ENCODE measurements at regions not wholly inside any gene's neighbourhood (a gene's known extent, or its start where the extent isn't known, plus 50 kb on each side); places are given as distances from the start of the nearest gene placed in this dataset.
"Not testable (repeated sequence)": the region's sequence is repeated elsewhere in the genome, so short reads cannot be mapped to it uniquely, and the experiment has no call there.

GRCh38 chrX:18045436-18045835 lies 175.2 kb downstream of the BEND2 start:
- DNase-seq (ENCODE audit: low read depth in 4 of 6, low spot score in 6 of 6) = no peak
- H3K4me1 ChIP-seq (ENCODE audit: control insufficient read depth, insufficient read depth, low read length) = no peaks in the 10 kb centered on the region
- no peak overlapping the region for H3K27ac ChIP-seq (ENCODE audit: low read depth, low read length)
- H3K9me3 ChIP-seq (ENCODE audit: control insufficient read depth, insufficient read depth, low read length) = no peaks in the 10 kb centered on the region
- H3K36me3 ChIP-seq (ENCODE audit: control insufficient read depth, insufficient read depth, low read length) = no peaks in the 10 kb centered on the region
- no CpG with 5 or more reads among the region's 2 CpGs for WGBS (ENCODE audit: insufficient coverage)
- H3K4me3 ChIP-seq (ENCODE audit: low read depth, low read length) = no peak overlapping the region
- peaks cover 3% of the 10 kb centered on the region for H3K27me3 ChIP-seq (ENCODE audit: control insufficient read depth, insufficient read depth, low read length)

GRCh38 chrX:18042776-18043175 lies 177.9 kb downstream of the BEND2 start:
- Histone ChIP-seq H3K36me3 (ENCODE audit: control insufficient read depth, insufficient read depth, low read length) (no peaks in the 10 kb centered on the region), H3K27me3 (ENCODE audit: control insufficient read depth, insufficient read depth, low read length) (peaks cover 8% of the 10 kb centered on the region), H3K4me3 (ENCODE audit: low read depth, low read length) (no peak overlapping the region), H3K27ac (ENCODE audit: low read depth, low read length) (no peak overlapping the region), H3K9me3 (ENCODE audit: control insufficient read depth, insufficient read depth, low read length) (no peaks in the 10 kb centered on the region), H3K4me1 (ENCODE audit: control insufficient read depth, insufficient read depth, low read length) (no peaks in the 10 kb centered on the region)
- DNase-seq (ENCODE audit: low read depth in 4 of 6, low spot score in 6 of 6) = no peak
- WGBS (ENCODE audit: insufficient coverage) = 85% methylated on average over 3 of the region's 5 CpGs

- Histone ChIP-seq H3K4me1 (ENCODE audit: control insufficient read depth, insufficient read depth, low read length) (no peaks in the 10 kb centered on the region), H3K9me3 (ENCODE audit: control insufficient read depth, insufficient read depth, low read length) (no peaks in the 10 kb centered on the region), H3K27me3 (ENCODE audit: control insufficient read depth, insufficient read depth, low read length) (peaks cover 11% of the 10 kb centered on the region), H3K27ac (ENCODE audit: low read depth, low read length) (no peak overlapping the region), H3K36me3 (ENCODE audit: control insufficient read depth, insufficient read depth, low read length) (no peaks in the 10 kb centered on the region), H3K4me3 (ENCODE audit: low read depth, low read length) (no peak overlapping the region)
- WGBS (ENCODE audit: insufficient coverage) = no CpG with 5 or more reads among the region's 1 CpG
- DNase-seq (ENCODE audit: low read depth in 4 of 6, low spot score in 6 of 6) = no peak
Measured at GRCh38 chrX:18041656-18042055, 179.0 kb downstream of the BEND2 start.

- WGBS (ENCODE audit: insufficient coverage) = 71% methylated on average over 2 of the region's 2 CpGs
- Histone ChIP-seq H3K4me3 (ENCODE audit: low read depth, low read length) (no peak overlapping the region), H3K4me1 (ENCODE audit: control insufficient read depth, insufficient read depth, low read length) (no peaks in the 10 kb centered on the region), H3K36me3 (ENCODE audit: control insufficient read depth, insufficient read depth, low read length) (no peaks in the 10 kb centered on the region), H3K27ac (ENCODE audit: low read depth, low read length) (no peak overlapping the region), H3K9me3 (ENCODE audit: control insufficient read depth, insufficient read depth, low read length) (no peaks in the 10 kb centered on the region), H3K27me3 (ENCODE audit: control insufficient read depth, insufficient read depth, low read length) (peaks cover 12% of the 10 kb centered on the region)
- DNase-seq (ENCODE audit: low read depth in 4 of 6, low spot score in 6 of 6) = no peak
Measured at GRCh38 chrX:18039023-18039422, 177.9 kb upstream of the RAI2 start.

- H3K27ac ChIP-seq (ENCODE audit: low read depth, low read length) = no peak overlapping the region
- H3K36me3 ChIP-seq (ENCODE audit: control insufficient read depth, insufficient read depth, low read length) = no peaks in the 10 kb centered on the region
- peaks cover 14% of the 10 kb centered on the region for H3K27me3 ChIP-seq (ENCODE audit: control insufficient read depth, insufficient read depth, low read length)
- no peaks in the 10 kb centered on the region for H3K9me3 ChIP-seq (ENCODE audit: control insufficient read depth, insufficient read depth, low read length)
- H3K4me1 ChIP-seq (ENCODE audit: control insufficient read depth, insufficient read depth, low read length) = no peaks in the 10 kb centered on the region
- no peak overlapping the region for H3K4me3 ChIP-seq (ENCODE audit: low read depth, low read length)
- no CpG with 5 or more reads among the region's 2 CpGs for WGBS (ENCODE audit: insufficient coverage)
- DNase-seq (ENCODE audit: low read depth in 4 of 6, low spot score in 6 of 6) = no peak
Measured at GRCh38 chrX:18036394-18036793, 175.3 kb upstream of the RAI2 start.

- peaks cover 16% of the 10 kb centered on the region for H3K27me3 ChIP-seq (ENCODE audit: control insufficient read depth, insufficient read depth, low read length)
- no peak overlapping the region for H3K4me3 ChIP-seq (ENCODE audit: low read depth, low read length)
- H3K27ac ChIP-seq (ENCODE audit: low read depth, low read length) = no peak overlapping the region
- no CpG with 5 or more reads among the region's 2 CpGs for WGBS (ENCODE audit: insufficient coverage)
- H3K36me3 ChIP-seq (ENCODE audit: control insufficient read depth, insufficient read depth, low read length) = no peaks in the 10 kb centered on the region
- DNase-seq (ENCODE audit: low read depth in 4 of 6, low spot score in 6 of 6) = no peak
- H3K9me3 ChIP-seq (ENCODE audit: control insufficient read depth, insufficient read depth, low read length) = no peaks in the 10 kb centered on the region
- no peaks in the 10 kb centered on the region for H3K4me1 ChIP-seq (ENCODE audit: control insufficient read depth, insufficient read depth, low read length)
Measured at GRCh38 chrX:18034945-18035344, 173.8 kb upstream of the RAI2 start.

GRCh38 chrX:18034504-18034903 lies 173.4 kb upstream of the RAI2 start:
- Histone ChIP-seq H3K27ac (ENCODE audit: low read depth, low read length) (no peak overlapping the region), H3K4me3 (ENCODE audit: low read depth, low read length) (no peak overlapping the region), H3K4me1 (ENCODE audit: control insufficient read depth, insufficient read depth, low read length) (no peaks in the 10 kb centered on the region), H3K36me3 (ENCODE audit: control insufficient read depth, insufficient read depth, low read length) (no peaks in the 10 kb centered on the region), H3K27me3 (ENCODE audit: control insufficient read depth, insufficient read depth, low read length) (peaks cover 16% of the 10 kb centered on the region), H3K9me3 (ENCODE audit: control insufficient read depth, insufficient read depth, low read length) (no peaks in the 10 kb centered on the region)
- peak in 1 of 6 donors; percentile 24 for DNase-seq (ENCODE audit: low read depth in 4 of 6, low spot score in 6 of 6)
- WGBS (ENCODE audit: insufficient coverage) = 100% methylated on average over 1 of the region's 3 CpGs

GRCh38 chrX:18032486-18033221 lies 171.6 kb upstream of the RAI2 start:
- Histone ChIP-seq H3K27me3 (ENCODE audit: control insufficient read depth, insufficient read depth, low read length) (peaks cover 13% of the 10 kb centered on the region), H3K27ac (ENCODE audit: low read depth, low read length) (no peak overlapping the region), H3K4me1 (ENCODE audit: control insufficient read depth, insufficient read depth, low read length) (no peaks in the 10 kb centered on the region), H3K36me3 (ENCODE audit: control insufficient read depth, insufficient read depth, low read length) (no peaks in the 10 kb centered on the region), H3K4me3 (ENCODE audit: low read depth, low read length) (no peak overlapping the region), H3K9me3 (ENCODE audit: control insufficient read depth, insufficient read depth, low read length) (no peaks in the 10 kb centered on the region)
- no CpG with 5 or more reads among the region's 3 CpGs for WGBS (ENCODE audit: insufficient coverage)
- no peak for DNase-seq (ENCODE audit: low read depth in 4 of 6, low spot score in 6 of 6)

- H3K27me3 ChIP-seq (ENCODE audit: control insufficient read depth, insufficient read depth, low read length) = peaks cover 17% of the 10 kb centered on the region
- WGBS (ENCODE audit: insufficient coverage) = 100% methylated on average over 2 of the region's 7 CpGs
- DNase-seq (ENCODE audit: low read depth in 4 of 6, low spot score in 6 of 6) = peak in 1 of 6 donors; percentile 55
- no peak overlapping the region for H3K4me3 ChIP-seq (ENCODE audit: low read depth, low read length)
- no peaks in the 10 kb centered on the region for H3K9me3 ChIP-seq (ENCODE audit: control insufficient read depth, insufficient read depth, low read length)
- H3K27ac ChIP-seq (ENCODE audit: low read depth, low read length) = no peak overlapping the region
- H3K36me3 ChIP-seq (ENCODE audit: control insufficient read depth, insufficient read depth, low read length) = no peaks in the 10 kb centered on the region
- no peaks in the 10 kb centered on the region for H3K4me1 ChIP-seq (ENCODE audit: control insufficient read depth, insufficient read depth, low read length)
Measured at GRCh38 chrX:18031726-18032375, 170.8 kb upstream of the RAI2 start.

GRCh38 chrX:18030656-18031055 lies 169.6 kb upstream of the RAI2 start:
- H3K4me3 ChIP-seq (ENCODE audit: low read depth, low read length); H3K36me3 ChIP-seq (ENCODE audit: control insufficient read depth, insufficient read depth, low read length); H3K4me1 ChIP-seq (ENCODE audit: control insufficient read depth, insufficient read depth, low read length); H3K9me3 ChIP-seq (ENCODE audit: control insufficient read depth, insufficient read depth, low read length); DNase-seq (ENCODE audit: low read depth in 4 of 6, low spot score in 6 of 6); H3K27ac ChIP-seq (ENCODE audit: low read depth, low read length): not testable (repeated sequence)
- peaks cover 20% of the 10 kb centered on the region for H3K27me3 ChIP-seq (ENCODE audit: control insufficient read depth, insufficient read depth, low read length)
- 0% methylated on average over 1 of the region's 1 CpG for WGBS (ENCODE audit: insufficient coverage)
